Fibroblast of pulmonary artery (primary cell): ENCODE measurements at regions not wholly inside any gene's neighbourhood (a gene's known extent, or its start where the extent isn't known, plus 50 kb on each side); places are given as distances from the start of the nearest gene placed in this dataset.

Source experiments
- DNase-seq: peaks from one replicate; pipeline ENCODE4 v3.0.0-alpha.2; 2010; ENCODE audit warnings: low read depth
- H3K4me3 ChIP-seq: replicated peaks from 2 replicates; pipeline ENCODE4 v1.5.1; 2011; ENCODE audit warnings: low read depth, mild to moderate bottlenecking, control low read depth, low read length, moderate library complexity
- TF ChIP-seq, protein P1 (sequence below): IDR thresholded peaks from 2 replicates; pipeline ENCODE4 v1.5.1; 2011; ENCODE audit warnings: mild to moderate bottlenecking, control low read depth, low read length, inconsistent platforms; ENCODE audit errors: missing control alignments

DNA sequence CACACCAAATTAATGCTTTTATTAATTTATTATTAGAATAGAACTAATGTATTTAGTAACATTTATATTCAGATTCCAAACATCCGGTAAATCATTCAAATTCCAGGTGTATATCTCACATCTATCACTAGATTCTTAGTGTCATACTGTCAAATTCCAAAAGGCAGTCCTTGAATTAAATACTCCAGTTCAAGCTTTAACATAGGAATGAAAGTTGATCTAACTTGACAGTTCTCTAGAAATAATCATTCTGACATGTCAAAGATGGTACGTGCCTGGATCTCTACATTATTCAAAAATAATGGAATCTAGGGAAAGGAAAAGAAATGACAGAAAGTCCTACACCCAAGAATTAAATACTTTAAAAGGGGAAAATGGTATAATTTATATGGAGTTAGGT is 1161.5 kb downstream of the PCDH9 start:
- H3K4me3 ChIP-seq = no peak overlapping the region
- no peak for DNase-seq
- TF ChIP-seq, protein P1, sequence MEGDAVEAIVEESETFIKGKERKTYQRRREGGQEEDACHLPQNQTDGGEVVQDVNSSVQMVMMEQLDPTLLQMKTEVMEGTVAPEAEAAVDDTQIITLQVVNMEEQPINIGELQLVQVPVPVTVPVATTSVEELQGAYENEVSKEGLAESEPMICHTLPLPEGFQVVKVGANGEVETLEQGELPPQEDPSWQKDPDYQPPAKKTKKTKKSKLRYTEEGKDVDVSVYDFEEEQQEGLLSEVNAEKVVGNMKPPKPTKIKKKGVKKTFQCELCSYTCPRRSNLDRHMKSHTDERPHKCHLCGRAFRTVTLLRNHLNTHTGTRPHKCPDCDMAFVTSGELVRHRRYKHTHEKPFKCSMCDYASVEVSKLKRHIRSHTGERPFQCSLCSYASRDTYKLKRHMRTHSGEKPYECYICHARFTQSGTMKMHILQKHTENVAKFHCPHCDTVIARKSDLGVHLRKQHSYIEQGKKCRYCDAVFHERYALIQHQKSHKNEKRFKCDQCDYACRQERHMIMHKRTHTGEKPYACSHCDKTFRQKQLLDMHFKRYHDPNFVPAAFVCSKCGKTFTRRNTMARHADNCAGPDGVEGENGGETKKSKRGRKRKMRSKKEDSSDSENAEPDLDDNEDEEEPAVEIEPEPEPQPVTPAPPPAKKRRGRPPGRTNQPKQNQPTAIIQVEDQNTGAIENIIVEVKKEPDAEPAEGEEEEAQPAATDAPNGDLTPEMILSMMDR = no peak

DNA sequence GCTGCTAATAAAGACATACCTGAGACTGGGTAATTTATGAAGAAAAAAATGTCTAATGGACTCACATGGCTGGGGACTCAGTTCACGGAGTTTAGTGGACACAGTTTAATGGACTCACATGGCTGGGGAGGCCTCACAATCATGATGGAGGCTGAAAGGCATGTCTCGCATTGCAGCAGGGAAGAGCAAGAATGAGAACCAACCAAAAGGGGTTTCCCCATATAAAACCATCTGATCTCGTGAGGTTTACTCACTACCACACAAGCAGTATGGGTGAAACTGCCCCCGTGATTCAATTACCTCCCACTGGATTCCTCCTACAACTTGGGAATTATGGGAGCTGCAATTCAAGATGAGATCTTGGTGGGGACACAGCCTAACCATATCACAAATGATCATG is 1181.2 kb downstream of the PCDH9 start:
- DNase-seq = no peak
- TF ChIP-seq, protein P1 = no peak
- H3K4me3 ChIP-seq = no peak overlapping the region

DNA sequence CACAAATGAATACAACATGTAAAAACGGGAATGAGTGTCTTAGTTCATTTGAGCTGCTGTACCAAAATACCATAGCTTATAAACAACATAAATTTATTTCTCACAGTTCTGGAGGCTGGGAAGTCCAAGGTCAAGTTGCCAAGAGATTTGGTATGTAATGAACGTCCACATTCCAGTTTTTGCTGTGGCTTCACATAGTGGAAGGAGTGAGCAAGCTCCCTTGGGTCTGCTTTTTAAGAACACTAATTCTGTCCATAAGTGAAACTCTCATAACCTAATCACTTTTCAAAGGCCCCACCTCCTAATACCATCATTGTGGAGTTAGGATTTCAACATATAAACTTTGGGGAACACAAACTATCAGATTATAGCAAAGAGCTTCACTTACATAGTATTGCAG is 1189.6 kb downstream of the PCDH9 start:
- no peak overlapping the region for H3K4me3 ChIP-seq
- DNase-seq = no peak
- TF ChIP-seq, protein P1 = no peak

DNA sequence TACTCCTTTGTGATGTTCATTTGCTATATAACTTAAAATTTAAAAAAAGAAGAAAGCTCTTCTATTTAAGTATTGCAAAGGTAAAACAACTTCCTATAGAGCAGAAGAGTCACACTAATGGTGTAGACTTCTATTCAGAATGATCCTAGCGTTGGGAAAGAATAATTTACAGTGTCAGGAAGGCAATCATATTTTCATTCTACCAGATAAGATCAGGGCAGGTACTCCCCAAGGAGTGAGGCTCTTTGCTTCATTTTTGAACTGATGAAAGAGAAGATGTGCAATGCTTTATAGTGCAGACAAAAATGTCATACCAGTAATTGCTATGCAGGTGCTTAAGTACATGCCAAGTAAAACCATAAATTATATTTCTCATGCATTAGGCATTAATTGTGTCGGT is 1193.0 kb downstream of the PCDH9 start:
- no peak overlapping the region for H3K4me3 ChIP-seq
- TF ChIP-seq, protein P1 = no peak
- no peak for DNase-seq

DNA sequence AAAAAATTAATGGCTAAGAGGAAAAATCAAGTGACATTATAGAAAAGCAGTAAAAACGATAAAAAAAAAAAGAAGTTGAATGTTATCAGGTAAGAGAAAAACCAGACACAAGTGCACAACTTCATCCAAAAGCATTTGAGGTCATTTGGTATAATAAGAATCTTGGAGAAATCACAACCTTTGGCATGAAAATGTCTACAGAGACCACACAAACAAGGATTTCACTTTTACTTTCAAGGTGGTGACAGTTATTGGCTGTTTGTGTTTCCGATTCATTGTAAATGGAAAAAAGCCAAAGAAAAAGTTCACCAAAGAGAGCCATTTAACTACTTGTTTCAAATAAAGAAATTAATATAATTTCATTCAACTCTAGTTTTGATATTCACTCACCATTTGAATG is 1193.5 kb downstream of the PCDH9 start:
- no peak overlapping the region for H3K4me3 ChIP-seq
- no peak for DNase-seq
- TF ChIP-seq, protein P1 = no peak

DNA sequence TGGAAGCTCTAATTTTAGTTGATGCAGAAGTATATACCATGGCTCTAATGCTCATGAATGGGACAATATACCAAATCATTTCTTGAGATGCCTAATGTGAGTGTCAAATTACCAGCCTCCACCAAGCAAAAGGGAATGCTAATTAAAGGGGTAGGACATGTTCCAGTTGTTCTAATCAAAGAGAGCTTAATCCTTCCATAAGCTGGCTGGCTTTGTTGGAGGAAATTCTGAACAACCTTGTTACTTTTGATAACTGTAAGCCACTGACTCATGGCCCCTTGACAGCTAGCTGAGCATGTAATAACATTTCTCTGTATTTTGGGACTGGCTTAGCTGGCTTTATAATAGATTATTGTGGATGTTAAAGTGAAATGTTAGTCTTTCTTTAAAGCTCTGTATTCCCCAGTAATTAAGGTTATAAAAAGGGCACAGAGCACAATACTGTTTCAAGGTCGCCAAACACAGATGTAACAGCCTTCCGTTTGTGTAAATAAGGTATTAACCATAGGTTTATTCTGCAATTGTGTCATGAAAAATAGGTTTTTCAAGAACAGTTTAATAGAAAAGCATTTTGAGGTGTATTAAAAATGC is 1194.0 kb downstream of the PCDH9 start:
- H3K4me3 ChIP-seq = no peak overlapping the region
- TF ChIP-seq, protein P1 = no peak
- DNase-seq = peak; percentile 14

DNA sequence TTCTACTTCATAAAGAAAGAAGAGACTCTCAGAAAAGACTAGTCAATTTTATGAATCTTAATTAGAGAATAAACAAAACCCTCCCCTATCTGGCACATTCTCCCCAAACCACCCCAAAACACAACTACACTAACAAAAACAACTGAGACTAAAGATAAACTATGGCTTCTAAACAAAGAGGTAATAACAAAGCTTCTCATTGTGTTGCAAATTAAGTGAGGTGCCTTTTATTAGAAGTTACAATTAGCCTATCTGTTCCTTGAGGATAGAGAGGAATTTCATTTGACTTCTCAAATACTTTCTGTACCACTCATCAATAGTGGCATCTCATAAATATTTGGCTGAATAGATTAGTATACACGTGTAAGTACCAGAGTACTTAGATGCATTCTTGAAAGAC is 1196.2 kb downstream of the PCDH9 start:
- DNase-seq = no peak
- TF ChIP-seq, protein P1 = no peak
- H3K4me3 ChIP-seq = no peak overlapping the region
